HG03469 (cell line): ENCODE measurements at regions not wholly inside any gene's neighbourhood (a gene's known extent, or its start where the extent isn't known, plus 50 kb on each side); places are given as distances from the start of the nearest gene placed in this dataset.
"Not testable (repeated sequence)": the region's sequence is repeated elsewhere in the genome, so short reads cannot be mapped to it uniquely, and the experiment has no call there.

Source experiments
- ATAC-seq: cut with Tn5 transposase; IDR thresholded peaks from one replicate; pipeline ENCODE4 v1.9.1; 2021; ENCODE audit warnings: mild to moderate bottlenecking, moderate library complexity, moderate number of reproducible peaks; ENCODE audit not compliant: unreplicated experiment

- no peak for ATAC-seq
These were observed 334.8 kb downstream of the TEX13C start for GRCh38 chrX:125654501-125654900.

GRCh38 chrX:125673758-125674157 is 354.1 kb downstream of the TEX13C start:
- no peak for ATAC-seq

GRCh38 chrX:125678258-125678657 is 358.6 kb downstream of the TEX13C start:
- no peak for ATAC-seq

- no peak for ATAC-seq
These were observed 360.7 kb downstream of the TEX13C start for GRCh38 chrX:125680366-125680765.

GRCh38 chrX:125681058-125681457 is 361.4 kb downstream of the TEX13C start:
- no peak for ATAC-seq

GRCh38 chrX:125681507-125681906 is 361.8 kb downstream of the TEX13C start:
- peak; percentile 58 for ATAC-seq

- ATAC-seq: not testable (repeated sequence)
These were observed 370.9 kb downstream of the TEX13C start for GRCh38 chrX:125690522-125690921.

GRCh38 chrX:125694171-125694570 is 374.5 kb downstream of the TEX13C start:
- ATAC-seq: no peak

- no peak for ATAC-seq
These were observed 389.4 kb downstream of the TEX13C start for GRCh38 chrX:125709074-125709473.

GRCh38 chrX:125709532-125709931 is 389.9 kb downstream of the TEX13C start:
- ATAC-seq: no peak

GRCh38 chrX:125710403-125711062 is 390.9 kb downstream of the TEX13C start:
- ATAC-seq: no peak

- no peak for ATAC-seq
These were observed 391.4 kb downstream of the TEX13C start for GRCh38 chrX:125711103-125711502.

- no peak for ATAC-seq
These were observed 394.0 kb downstream of the TEX13C start for GRCh38 chrX:125713633-125714032.

GRCh38 chrX:125727117-125727516 is 407.4 kb downstream of the TEX13C start:
- no peak for ATAC-seq

- ATAC-seq: no peak
These were observed 416.5 kb downstream of the TEX13C start for GRCh38 chrX:125736008-125736729.

- ATAC-seq: no peak
These were observed 423.1 kb downstream of the TEX13C start for GRCh38 chrX:125742811-125743210.

GRCh38 chrX:125744914-125745313 is 421.2 kb downstream of the DCAF12L2 start:
- no peak for ATAC-seq

GRCh38 chrX:125757794-125758564 is 408.1 kb downstream of the DCAF12L2 start:
- ATAC-seq: no peak

GRCh38 chrX:125758819-125759218 is 407.3 kb downstream of the DCAF12L2 start:
- no peak for ATAC-seq

GRCh38 chrX:125762954-125763353 is 403.1 kb downstream of the DCAF12L2 start:
- no peak for ATAC-seq

GRCh38 chrX:125765347-125765746 is 400.7 kb downstream of the DCAF12L2 start:
- no peak for ATAC-seq

- ATAC-seq: no peak
These were observed 396.5 kb downstream of the DCAF12L2 start for GRCh38 chrX:125769628-125770027.
